GM19468 (cell line): ENCODE measurements at regions not wholly inside any gene's neighbourhood (a gene's known extent, or its start where the extent isn't known, plus 50 kb on each side); places are given as distances from the start of the nearest gene placed in this dataset.

Source experiments
- ATAC-seq: cut with Tn5 transposase; IDR thresholded peaks from one replicate; pipeline ENCODE4 v1.9.1; 2021; ENCODE audit warnings: mild to moderate bottlenecking, moderate library complexity, moderate number of reproducible peaks; ENCODE audit not compliant: unreplicated experiment; ENCODE audit errors: extremely low read depth

GRCh38 chr5:160507221-160507721 lies 85.6 kb downstream of the PTTG1 start:
- no peak for ATAC-seq

GRCh38 chr5:160508780-160509361 lies 87.2 kb downstream of the PTTG1 start:
- peak; percentile 77 for ATAC-seq

- no peak for ATAC-seq
These were observed 89.8 kb downstream of the PTTG1 start for GRCh38 chr5:160511280-160511929.
